Neural progenitor cell (in vitro differentiated cells): ENCODE measurements at regions not wholly inside any gene's neighbourhood (a gene's known extent, or its start where the extent isn't known, plus 50 kb on each side); places are given as distances from the start of the nearest gene placed in this dataset.
A peak's percentile ranks its signal among the peaks of the same experiment; 100 is the strongest.

Source experiments
- DNase-seq: peaks from one replicate; pipeline ENCODE4 v3.0.0-alpha.2; 2016; ENCODE audit warnings: low spot score
- H2AFZ ChIP-seq: fragments of 200-600 bp; sonication (generic); replicated peaks from 2 replicates; pipeline ENCODE4 v1.6.1; 2016; ENCODE audit warnings: antibody characterized with exemption
- H3F3A ChIP-seq: fragments of 200-600 bp; sonication (generic); 2 replicates; pipeline ENCODE4 v1.6.1; 2016; ENCODE audit warnings: antibody characterized with exemption, low read depth
- H3K27ac ChIP-seq: fragments of 200-600 bp; sonication (generic); 2 replicates; pipeline ENCODE4 v1.5.1; 2016; ENCODE audit warnings: mild to moderate bottlenecking
- H3K27me3 ChIP-seq: fragments of 200-600 bp; sonication (generic); 2 replicates; pipeline ENCODE4 v1.6.1; 2016; ENCODE audit warnings: mild to moderate bottlenecking, moderate library complexity
- H3K36me3 ChIP-seq: fragments of 200-600 bp; sonication (generic); 2 replicates; pipeline ENCODE4 v1.5.1; 2016
- H3K4me1 ChIP-seq: fragments of 200-600 bp; sonication (generic); 2 replicates; pipeline ENCODE4 v1.6.1; 2016; ENCODE audit warnings: mixed run types
- H3K4me2 ChIP-seq: fragments of 200-600 bp; sonication (generic); 2 replicates; pipeline ENCODE4 v1.6.1; 2016
- H3K4me3 ChIP-seq: fragments of 200-600 bp; sonication (generic); 2 replicates; pipeline ENCODE4 v1.5.1; 2016
- H3K79me2 ChIP-seq: fragments of 200-600 bp; sonication (generic); 2 replicates; pipeline ENCODE4 v1.6.1; 2016; ENCODE audit warnings: low read depth
- H3K9ac ChIP-seq: fragments of 200-600 bp; sonication (generic); 2 replicates; pipeline ENCODE4 v1.6.1; 2016
- H3K9me3 ChIP-seq: fragments of 200-600 bp; sonication (generic); 2 replicates; pipeline ENCODE4 v1.5.1; 2016; ENCODE audit warnings: low read depth
- H4K20me1 ChIP-seq: fragments of 200-600 bp; sonication (generic); 2 replicates; pipeline ENCODE4 v1.6.1; 2016; ENCODE audit warnings: low read depth
- H3K27ac Mint-ChIP-seq: 3 replicates; pipeline ENCODE4 v1.8.0; 2021; ENCODE audit warnings: mixed read lengths
- H3K27me3 Mint-ChIP-seq: 2 replicates; pipeline ENCODE4 v1.8.0; 2022; ENCODE audit warnings: low read depth, mild to moderate bottlenecking, inconsistent platforms, moderate library complexity, mixed read lengths; ENCODE audit not compliant: insufficient read depth
- H3K36me3 Mint-ChIP-seq: 3 replicates; pipeline ENCODE4 v1.8.0; 2021; ENCODE audit warnings: mixed read lengths
- H3K4me1 Mint-ChIP-seq: 3 replicates; pipeline ENCODE4 v1.8.0; 2021; ENCODE audit warnings: mixed read lengths
- H3K4me3 Mint-ChIP-seq: 3 replicates; pipeline ENCODE4 v1.8.0; 2021; ENCODE audit warnings: mild to moderate bottlenecking, moderate library complexity, mixed read lengths
- H3K9me3 Mint-ChIP-seq: 3 replicates; pipeline ENCODE4 v1.8.0; 2020; ENCODE audit warnings: mixed read lengths
- CTCF ChIP-seq: fragments of 200-600 bp; sonication (generic); IDR thresholded peaks from 2 replicates; pipeline ENCODE4 v1.5.1; 2017; ENCODE audit warnings: antibody characterized with exemption, mild to moderate bottlenecking
- EZH2 ChIP-seq: fragments of 200-600 bp; sonication (generic); IDR thresholded peaks from 2 replicates; pipeline ENCODE4 v1.6.1; 2017; ENCODE audit warnings: antibody characterized with exemption, mild to moderate bottlenecking, moderate library complexity
- EZH2phosphoT487 ChIP-seq: fragments of 200-600 bp; sonication (generic); IDR thresholded peaks from 2 replicates; pipeline ENCODE4 v1.6.1; 2017; ENCODE audit warnings: antibody characterized with exemption

GRCh38 chr13:99721606-99722337 is 220.5 kb downstream of the TM9SF2 start:
- no peaks in the 10 kb centered on the region for H4K20me1 ChIP-seq
- peak overlapping the region; percentile 69 for H3K4me2 ChIP-seq
- H3K4me1 Mint-ChIP-seq = peaks cover 72% of the 10 kb centered on the region
- no peaks in the 10 kb centered on the region for H3K9me3 Mint-ChIP-seq
- H3K36me3 ChIP-seq = no peaks in the 10 kb centered on the region
- H3F3A ChIP-seq = peaks cover 78% of the 10 kb centered on the region
- no peaks in the 10 kb centered on the region for H3K27me3 ChIP-seq
- H3K4me1 ChIP-seq = peaks cover 73% of the 10 kb centered on the region
- peak overlapping the region; percentile 98 for H3K27ac ChIP-seq
- no peaks in the 10 kb centered on the region for H3K79me2 ChIP-seq
- TF ChIP-seq EZH2phosphoT487 = no peak
- TF ChIP-seq EZH2 = no peak
- TF ChIP-seq CTCF = no peak
- peaks cover 3% of the 10 kb centered on the region for H3K27me3 Mint-ChIP-seq
- no peak overlapping the region for H3K9ac ChIP-seq
- H3K36me3 Mint-ChIP-seq = no peaks in the 10 kb centered on the region
- no peak overlapping the region for H3K4me3 ChIP-seq
- no peaks in the 10 kb centered on the region for H3K9me3 ChIP-seq
- H3K4me3 Mint-ChIP-seq = peak overlapping the region; percentile 60
- DNase-seq = peak; percentile 91
- peak overlapping the region; percentile 99 for H3K27ac Mint-ChIP-seq
- H2AFZ ChIP-seq = no peak overlapping the region

GRCh38 chr13:99717959-99718674 is 216.8 kb downstream of the TM9SF2 start:
- Mint-ChIP-seq H3K27me3 (peaks cover 3% of the 10 kb centered on the region), H3K4me1 (peaks cover 39% of the 10 kb centered on the region), H3K36me3 (peaks cover 3% of the 10 kb centered on the region), H3K27ac (peak overlapping the region; percentile 81), H3K9me3 (peaks cover 5% of the 10 kb centered on the region), H3K4me3 (no peak overlapping the region)
- no peak for DNase-seq
- H3K4me2 ChIP-seq = no peak overlapping the region
- H3K4me1 ChIP-seq = peaks cover 37% of the 10 kb centered on the region
- TF ChIP-seq CTCF = no peak
- no peak for TF ChIP-seq EZH2
- no peak for TF ChIP-seq EZH2phosphoT487
- no peak overlapping the region for H2AFZ ChIP-seq
- no peaks in the 10 kb centered on the region for H3K9me3 ChIP-seq
- no peaks in the 10 kb centered on the region for H3K79me2 ChIP-seq
- no peaks in the 10 kb centered on the region for H3K36me3 ChIP-seq
- no peak overlapping the region for H3K4me3 ChIP-seq
- H4K20me1 ChIP-seq = no peaks in the 10 kb centered on the region
- H3K9ac ChIP-seq = no peak overlapping the region
- H3K27me3 ChIP-seq = no peaks in the 10 kb centered on the region
- H3K27ac ChIP-seq = no peak overlapping the region
- peaks cover 41% of the 10 kb centered on the region for H3F3A ChIP-seq

GRCh38 chr13:99709134-99709533 is 207.9 kb downstream of the TM9SF2 start:
- Mint-ChIP-seq H3K4me1 (peaks cover 43% of the 10 kb centered on the region), H3K36me3 (peaks cover 3% of the 10 kb centered on the region), H3K27ac (peak overlapping the region; percentile 94), H3K4me3 (peak overlapping the region; percentile 24), H3K9me3 (peaks cover 5% of the 10 kb centered on the region), H3K27me3 (peaks cover 6% of the 10 kb centered on the region)
- H3K79me2 ChIP-seq = no peaks in the 10 kb centered on the region
- H3K27ac ChIP-seq = peak overlapping the region; percentile 80
- no peaks in the 10 kb centered on the region for H4K20me1 ChIP-seq
- peak; percentile 25 for DNase-seq
- no peaks in the 10 kb centered on the region for H3K36me3 ChIP-seq
- H3K4me3 ChIP-seq = no peak overlapping the region
- peaks cover 17% of the 10 kb centered on the region for H3K4me1 ChIP-seq
- TF ChIP-seq EZH2phosphoT487 (no peak), CTCF (no peak), EZH2 (no peak)
- H3K27me3 ChIP-seq = no peaks in the 10 kb centered on the region
- peak overlapping the region; percentile 82 for H2AFZ ChIP-seq
- H3F3A ChIP-seq = peaks cover 34% of the 10 kb centered on the region
- H3K9ac ChIP-seq = no peak overlapping the region
- no peaks in the 10 kb centered on the region for H3K9me3 ChIP-seq
- H3K4me2 ChIP-seq = peak overlapping the region; percentile 17
